Caco-2 (cell line): ENCODE measurements at regions not wholly inside any gene's neighbourhood (a gene's known extent, or its start where the extent isn't known, plus 50 kb on each side); places are given as distances from the start of the nearest gene placed in this dataset.
"Not testable (repeated sequence)": the region's sequence is repeated elsewhere in the genome, so short reads cannot be mapped to it uniquely, and the experiment has no call there.

Source experiments
- BruUV-seq: library from RNA; stranded (reverse); fragments of 400-500 nt; replicated peaks from 2 replicates; lab custom pipeline; 2021; lab: Mats Ljungman, UMichigan
- CTCF ChIA-PET: fragments of 300-600 bp; sonication (Branson Sonifier 250); formaldehyde crosslinking; loops from one replicate; lab custom pipeline; 2022; ENCODE audit warnings: antibody characterized with exemption; lab: Charles Lee
- POLR2A ChIA-PET: fragments of 300-600 bp; sonication (Branson Sonifier 250); formaldehyde crosslinking; loops from one replicate; lab custom pipeline; 2022; ENCODE audit warnings: antibody characterized with exemption; lab: Charles Lee
- DNase-seq, 2 experiments: peaks; one replicate each; pipeline versions ENCODE4 v3.0.0 to v3.0.0-alpha.2; 2020 to 2022
- H3K27me3 ChIP-seq: replicated peaks from 2 replicates; pipeline ENCODE4 v1.6.0; 2011; ENCODE audit warnings: low read length; ENCODE audit not compliant: control insufficient read depth, insufficient read depth
- H3K36me3 ChIP-seq: 2 replicates; pipeline ENCODE4 v1.5.1; 2011; ENCODE audit warnings: low read length; ENCODE audit not compliant: control insufficient read depth, insufficient read depth
- H3K4me1 ChIP-seq: fragments of 250-450 bp; sonication (Bioruptor Pico); 2 replicates; pipeline ENCODE4 v1.5.1; 2020; ENCODE audit warnings: mild to moderate bottlenecking
- H3K4me3 ChIP-seq: 2 replicates; pipeline ENCODE4 v1.5.1; 2011; ENCODE audit warnings: low read depth, mild to moderate bottlenecking, control low read depth, low read length
- H3K9me3 ChIP-seq: fragments of 250-450 bp; sonication (Bioruptor Pico); 2 replicates; pipeline ENCODE4 v1.5.1; 2020; ENCODE audit warnings: mild to moderate bottlenecking, moderate library complexity
- H3K27ac Mint-ChIP-seq: one replicate; pipeline ENCODE4 v1.8.0; 2022; ENCODE audit warnings: mixed read lengths; ENCODE audit not compliant: unreplicated experiment
- H3K27me3 Mint-ChIP-seq: one replicate; pipeline ENCODE4 v1.8.0; 2022; ENCODE audit warnings: mixed read lengths; ENCODE audit not compliant: insufficient read depth, unreplicated experiment
- H3K36me3 Mint-ChIP-seq: one replicate; pipeline ENCODE4 v1.8.0; 2022; ENCODE audit warnings: mild to moderate bottlenecking, mixed read lengths; ENCODE audit not compliant: insufficient read depth, unreplicated experiment
- H3K4me1 Mint-ChIP-seq: one replicate; pipeline ENCODE4 v1.8.0; 2022; ENCODE audit warnings: low read depth, mixed read lengths; ENCODE audit not compliant: unreplicated experiment
- H3K4me3 Mint-ChIP-seq: one replicate; pipeline ENCODE4 v1.8.0; 2022; ENCODE audit warnings: mild to moderate bottlenecking, moderate library complexity, mixed read lengths; ENCODE audit not compliant: unreplicated experiment
- H3K9me3 Mint-ChIP-seq: one replicate; pipeline ENCODE4 v1.8.0; 2022; ENCODE audit warnings: mixed read lengths; ENCODE audit not compliant: unreplicated experiment
- CTCF ChIP-seq, 2 experiments: fragments of 200-600 bp in 1 of 2; IDR thresholded peaks; 1 replicate in 1 of 2; 2 replicates in 1 of 2; pipeline versions ENCODE4 v1.5.1 to v1.8.0; 2011 to 2022; ENCODE audit warnings: antibody characterized with exemption in 1 of 2, control low read depth in 1 of 2, inconsistent platforms in 1 of 2, low read depth in 1 of 2, low read length in 1 of 2, mild to moderate bottlenecking in 1 of 2, moderate library complexity in 1 of 2; ENCODE audit not compliant: insufficient read depth in 1 of 2, severe bottlenecking in 1 of 2, unreplicated experiment in 1 of 2
- intact Hi-C: fragments of 100-400 bp; cut with micrococcal nuclease; formaldehyde crosslinking; loops from one replicate; pipeline ENCODE4 v1.10.0; 2022; ENCODE audit not compliant: unreplicated experiment

- Histone ChIP-seq H3K4me1 (no peaks in the 10 kb centered on the region), H3K9me3 (no peaks in the 10 kb centered on the region), H3K4me3 (no peak overlapping the region), H3K27me3 (no peaks in the 10 kb centered on the region; the same call in 1 of the 2 replicates), H3K36me3 (no peaks in the 10 kb centered on the region)
- DNase-seq, result no peak
- intact Hi-C loops, result no loop called here
- Mint-ChIP-seq H3K36me3 (no peaks in the 10 kb centered on the region), H3K4me3 (no peak overlapping the region), H3K27ac (no peak overlapping the region), H3K4me1 (no peaks in the 10 kb centered on the region), H3K9me3 (peaks cover 10% of the 10 kb centered on the region), H3K27me3 (peaks cover 9% of the 10 kb centered on the region)
- no TSS peak for BruUV-seq
- ChIA-PET POLR2A (no interaction called here), CTCF (no interaction called here)
- no peak for TF ChIP-seq CTCF (IDR thresholded peaks at IDR 0.05; ENCODE audit: insufficient read depth in 1 of 2, low read depth in 1 of 2, low read length in 1 of 2, severe bottlenecking in 1 of 2, unreplicated experiment in 1 of 2)
Measured at GRCh38 chr9:126070058-126070655, 256.5 kb upstream of the MVB12B start.

- H3K9me3 Mint-ChIP-seq, result no peaks in the 10 kb centered on the region
- H3K36me3 ChIP-seq, result no peaks in the 10 kb centered on the region
- H3K9me3 ChIP-seq, result no peaks in the 10 kb centered on the region
- H3K4me3 Mint-ChIP-seq, result no peak overlapping the region
- no peak for TF ChIP-seq CTCF (IDR thresholded peaks at IDR 0.05; ENCODE audit: insufficient read depth in 1 of 2, low read depth in 1 of 2, low read length in 1 of 2, severe bottlenecking in 1 of 2, unreplicated experiment in 1 of 2)
- no peak for DNase-seq
- H3K36me3 Mint-ChIP-seq, result no peaks in the 10 kb centered on the region
- no peak overlapping the region for H3K4me3 ChIP-seq
- POLR2A ChIA-PET, result no interaction called here
- BruUV-seq, result no TSS peak
- H3K4me1 ChIP-seq, result no peaks in the 10 kb centered on the region
- H3K27ac Mint-ChIP-seq, result no peak overlapping the region
- H3K4me1 Mint-ChIP-seq, result no peaks in the 10 kb centered on the region
- peaks cover 8% of the 10 kb centered on the region for H3K27me3 Mint-ChIP-seq
- intact Hi-C loops, result no loop called here
- H3K27me3 ChIP-seq, result no peaks in the 10 kb centered on the region; the same call in 1 of the 2 replicates
- CTCF ChIA-PET, result no interaction called here
Measured at GRCh38 chr9:126071076-126071750, 255.4 kb upstream of the MVB12B start.

- BruUV-seq, H3K4me1 Mint-ChIP-seq, CTCF ChIA-PET, H3K27me3 ChIP-seq, H3K4me1 ChIP-seq, H3K4me3 ChIP-seq, intact Hi-C loops, H3K36me3 Mint-ChIP-seq, H3K36me3 ChIP-seq, POLR2A ChIA-PET, H3K4me3 Mint-ChIP-seq, H3K9me3 ChIP-seq, DNase-seq, H3K27ac Mint-ChIP-seq: not testable (repeated sequence)
- Mint-ChIP-seq H3K27me3 (peaks cover 29% of the 10 kb centered on the region), H3K9me3 (peaks cover 13% of the 10 kb centered on the region)
Measured at GRCh38 chr9:126077656-126078055, 249.0 kb upstream of the MVB12B start.
